Hepatocyte (in vitro differentiated cells): ENCODE measurements at regions not wholly inside any gene's neighbourhood (a gene's known extent, or its start where the extent isn't known, plus 50 kb on each side); places are given as distances from the start of the nearest gene placed in this dataset.

ENCODE experiments used
- DNase-seq: peaks from one replicate; pipeline ENCODE4 v3.0.0-alpha.2; 2016; ENCODE audit warnings: low spot score
- H2AFZ ChIP-seq: fragments of 200-600 bp; sonication (generic); 2 replicates; pipeline ENCODE4 v1.6.0; 2016; ENCODE audit warnings: antibody characterized with exemption, mild to moderate bottlenecking
- H3K27ac ChIP-seq: fragments of 200-600 bp; sonication (generic); 2 replicates; pipeline ENCODE4 v1.5.1; 2016; ENCODE audit warnings: mild to moderate bottlenecking
- H3K27me3 ChIP-seq: fragments of 200-600 bp; sonication (generic); 2 replicates; pipeline ENCODE4 v1.6.1; 2016
- H3K36me3 ChIP-seq: fragments of 200-600 bp; sonication (generic); replicated peaks from 2 replicates; pipeline ENCODE4 v1.5.1; 2016; ENCODE audit warnings: low read depth; ENCODE audit not compliant: insufficient read depth
- H3K4me1 ChIP-seq: fragments of 200-600 bp; sonication (generic); 2 replicates; pipeline ENCODE4 v1.5.1; 2016; ENCODE audit warnings: mild to moderate bottlenecking, moderate library complexity; ENCODE audit not compliant: insufficient read depth
- H3K4me2 ChIP-seq: fragments of 200-600 bp; sonication (generic); 2 replicates; pipeline ENCODE4 v1.6.0; 2016
- H3K4me3 ChIP-seq: fragments of 200-600 bp; sonication (generic); 2 replicates; pipeline ENCODE4 v1.5.1; 2016; ENCODE audit warnings: mild to moderate bottlenecking
- H3K79me2 ChIP-seq: fragments of 200-600 bp; sonication (generic); 2 replicates; pipeline ENCODE4 v1.6.0; 2017; ENCODE audit warnings: mild to moderate bottlenecking
- H3K9me2 ChIP-seq: fragments of 200-600 bp; sonication (generic); replicated peaks from 2 replicates; pipeline ENCODE4 v1.6.0; 2017; ENCODE audit warnings: mild to moderate bottlenecking; ENCODE audit not compliant: insufficient read depth
- H3K9me3 ChIP-seq: fragments of 200-600 bp; sonication (generic); 2 replicates; pipeline ENCODE4 v1.5.1; 2016; ENCODE audit warnings: low read depth, mild to moderate bottlenecking
- H4K20me1 ChIP-seq: fragments of 200-600 bp; sonication (generic); 2 replicates; pipeline ENCODE4 v1.6.0; 2016; ENCODE audit warnings: mild to moderate bottlenecking; ENCODE audit not compliant: insufficient read depth, poor library complexity, severe bottlenecking
- EZH2 ChIP-seq: fragments of 200-600 bp; sonication (generic); IDR thresholded peaks from 2 replicates; pipeline ENCODE4 v1.6.1; 2016; ENCODE audit warnings: antibody characterized with exemption, mild to moderate bottlenecking, borderline replicate concordance
- EZH2phosphoT487 ChIP-seq: fragments of 200-600 bp; sonication (generic); IDR thresholded peaks from one replicate; pipeline ENCODE4 v1.6.1; 2018; ENCODE audit warnings: antibody characterized with exemption, mild to moderate bottlenecking, low read depth, moderate library complexity; ENCODE audit not compliant: unreplicated experiment, severe bottlenecking
- whole genome bisulfite sequencing: methylation state at CpG from one replicate; pipeline ENCODE4 v1.1.6; 2016; ENCODE audit warnings: low lambda C conversion rate; ENCODE audit errors: missing lambda C conversion rate; 5-methylcytosine and 5-hydroxymethylcytosine counted together
- TF ChIP-seq, protein P1 (sequence below): fragments of 200-600 bp; sonication (generic); IDR thresholded peaks from 2 replicates; pipeline ENCODE4 v1.5.1; 2016; ENCODE audit warnings: antibody characterized with exemption, mild to moderate bottlenecking; ENCODE audit not compliant: poor library complexity

DNA sequence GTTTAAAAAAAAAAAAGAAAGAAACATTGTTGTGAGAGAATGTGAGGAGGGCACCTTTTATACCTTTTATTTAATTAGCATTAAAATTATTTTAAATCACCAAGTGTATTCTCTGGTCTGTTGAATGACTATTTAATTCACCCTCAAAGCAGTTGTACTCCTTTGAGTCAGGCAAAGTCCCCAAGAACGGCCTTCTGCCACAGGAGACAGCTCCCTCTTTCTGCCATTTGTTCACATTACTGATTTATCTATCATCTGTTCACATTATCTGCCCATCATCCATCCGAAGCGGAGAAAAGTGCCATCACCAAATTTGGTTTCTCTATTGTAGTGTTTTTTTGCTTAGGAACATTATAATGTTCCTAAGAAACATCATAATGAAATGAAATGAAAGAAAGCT, 240.7 kb upstream of the DPP10 start:
- Histone ChIP-seq H3K27ac (no peak overlapping the region), H3K9me3 (no peaks in the 10 kb centered on the region), H4K20me1 (no peaks in the 10 kb centered on the region), H3K27me3 (no peaks in the 10 kb centered on the region), H3K4me3 (no peak overlapping the region), H3K36me3 (no peaks in the 10 kb centered on the region), H3K9me2 (peaks cover 4% of the 10 kb centered on the region), H3K4me1 (no peaks in the 10 kb centered on the region), H2AFZ (no peak overlapping the region), H3K4me2 (no peak overlapping the region), H3K79me2 (no peaks in the 10 kb centered on the region)
- TF ChIP-seq, protein P1, sequence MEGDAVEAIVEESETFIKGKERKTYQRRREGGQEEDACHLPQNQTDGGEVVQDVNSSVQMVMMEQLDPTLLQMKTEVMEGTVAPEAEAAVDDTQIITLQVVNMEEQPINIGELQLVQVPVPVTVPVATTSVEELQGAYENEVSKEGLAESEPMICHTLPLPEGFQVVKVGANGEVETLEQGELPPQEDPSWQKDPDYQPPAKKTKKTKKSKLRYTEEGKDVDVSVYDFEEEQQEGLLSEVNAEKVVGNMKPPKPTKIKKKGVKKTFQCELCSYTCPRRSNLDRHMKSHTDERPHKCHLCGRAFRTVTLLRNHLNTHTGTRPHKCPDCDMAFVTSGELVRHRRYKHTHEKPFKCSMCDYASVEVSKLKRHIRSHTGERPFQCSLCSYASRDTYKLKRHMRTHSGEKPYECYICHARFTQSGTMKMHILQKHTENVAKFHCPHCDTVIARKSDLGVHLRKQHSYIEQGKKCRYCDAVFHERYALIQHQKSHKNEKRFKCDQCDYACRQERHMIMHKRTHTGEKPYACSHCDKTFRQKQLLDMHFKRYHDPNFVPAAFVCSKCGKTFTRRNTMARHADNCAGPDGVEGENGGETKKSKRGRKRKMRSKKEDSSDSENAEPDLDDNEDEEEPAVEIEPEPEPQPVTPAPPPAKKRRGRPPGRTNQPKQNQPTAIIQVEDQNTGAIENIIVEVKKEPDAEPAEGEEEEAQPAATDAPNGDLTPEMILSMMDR = no peak
- TF ChIP-seq EZH2 (no peak), EZH2phosphoT487 (no peak)
- no peak for DNase-seq
- WGBS = 72% methylated on average over 3 of the region's 3 CpGs

DNA sequence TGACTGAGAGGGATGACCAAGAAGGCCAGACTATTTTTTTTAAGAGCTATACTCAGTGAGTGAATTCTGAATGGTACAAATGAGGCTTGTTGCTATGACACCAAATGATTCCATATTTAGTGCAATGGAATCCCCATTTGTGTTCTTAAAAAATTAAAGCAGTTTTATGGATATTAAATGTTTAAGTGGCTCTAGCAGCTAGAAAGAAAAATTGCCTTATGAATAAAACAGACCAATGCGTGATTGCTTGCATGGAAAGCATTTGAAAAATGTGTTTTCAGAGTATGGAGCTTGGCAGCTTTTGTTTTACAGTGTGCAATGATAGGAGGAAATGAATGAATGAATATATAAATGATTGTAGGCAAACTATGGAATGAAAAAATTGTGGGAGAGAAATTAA, 238.8 kb upstream of the DPP10 start:
- TF ChIP-seq, protein P1 = no peak
- TF ChIP-seq EZH2 (no peak), EZH2phosphoT487 (no peak)
- H2AFZ ChIP-seq = no peak overlapping the region
- no peak overlapping the region for H3K4me2 ChIP-seq
- no peak overlapping the region for H3K27ac ChIP-seq
- H3K79me2 ChIP-seq = no peaks in the 10 kb centered on the region
- H3K9me3 ChIP-seq = no peaks in the 10 kb centered on the region
- no peaks in the 10 kb centered on the region for H3K36me3 ChIP-seq
- H3K4me1 ChIP-seq = no peaks in the 10 kb centered on the region
- H4K20me1 ChIP-seq = no peaks in the 10 kb centered on the region
- WGBS = 94% methylated on average over 1 of the region's 1 CpG
- no peak for DNase-seq
- H3K9me2 ChIP-seq = no peaks in the 10 kb centered on the region
- H3K27me3 ChIP-seq = no peaks in the 10 kb centered on the region
- no peak overlapping the region for H3K4me3 ChIP-seq

DNA sequence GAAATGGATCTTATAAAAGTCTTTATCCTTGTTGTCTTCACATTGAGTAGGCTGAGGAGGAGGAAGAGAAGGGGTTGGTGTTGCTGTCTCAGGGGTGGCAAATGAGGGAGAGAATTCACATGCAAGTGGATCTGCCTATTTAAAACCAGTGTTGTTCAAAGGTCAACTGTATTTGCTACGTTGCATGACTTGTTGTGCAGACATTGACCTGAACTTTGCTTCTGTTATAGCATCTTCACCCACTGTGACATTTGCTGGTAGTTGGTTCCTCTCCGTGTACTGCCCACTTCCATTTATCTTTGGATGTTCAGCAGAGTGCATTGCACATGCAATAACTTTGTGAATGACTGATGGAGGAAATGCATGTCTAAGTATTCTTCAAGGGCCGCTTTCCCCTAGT, 228.6 kb upstream of the DPP10 start:
- Histone ChIP-seq H2AFZ (no peak overlapping the region), H4K20me1 (no peaks in the 10 kb centered on the region), H3K79me2 (no peaks in the 10 kb centered on the region), H3K4me1 (no peaks in the 10 kb centered on the region), H3K9me2 (no peaks in the 10 kb centered on the region), H3K27me3 (no peaks in the 10 kb centered on the region), H3K4me2 (no peak overlapping the region), H3K27ac (no peak overlapping the region), H3K9me3 (no peaks in the 10 kb centered on the region), H3K36me3 (no peaks in the 10 kb centered on the region), H3K4me3 (no peak overlapping the region)
- TF ChIP-seq EZH2phosphoT487 (no peak), EZH2 (no peak)
- TF ChIP-seq, protein P1 = no peak
- no peak for DNase-seq
- 72% methylated on average over 3 of the region's 3 CpGs for WGBS

DNA sequence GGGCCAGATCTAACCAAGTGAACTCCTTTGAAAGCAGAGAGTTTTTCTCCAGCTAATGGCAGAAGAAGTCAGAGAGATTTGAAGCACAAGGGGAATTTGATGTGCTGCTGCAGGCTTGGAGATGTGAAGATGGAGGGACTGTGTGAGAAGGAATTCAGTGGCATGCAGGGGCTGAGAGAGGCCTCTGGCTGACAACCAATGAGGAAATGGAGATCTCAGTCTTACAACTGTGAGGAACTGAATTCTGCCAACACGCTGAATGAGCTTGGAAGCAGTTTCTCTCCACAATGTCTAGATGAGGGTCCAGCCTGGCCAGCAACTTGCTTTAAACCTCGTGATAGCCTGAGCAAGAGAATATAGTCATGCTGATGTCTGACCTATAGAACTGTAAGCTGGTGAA, 224.1 kb upstream of the DPP10 start:
- no peaks in the 10 kb centered on the region for H3K79me2 ChIP-seq
- DNase-seq = no peak
- H3K9me2 ChIP-seq = no peaks in the 10 kb centered on the region
- no peak overlapping the region for H3K4me2 ChIP-seq
- H3K27me3 ChIP-seq = no peaks in the 10 kb centered on the region
- H3K36me3 ChIP-seq = no peaks in the 10 kb centered on the region
- H3K4me3 ChIP-seq = no peak overlapping the region
- H3K27ac ChIP-seq = no peak overlapping the region
- H3K4me1 ChIP-seq = no peaks in the 10 kb centered on the region
- no peaks in the 10 kb centered on the region for H4K20me1 ChIP-seq
- no peak overlapping the region for H2AFZ ChIP-seq
- 59% methylated on average over 2 of the region's 2 CpGs for WGBS
- TF ChIP-seq, protein P1 = no peak
- TF ChIP-seq EZH2phosphoT487 (no peak), EZH2 (no peak)
- H3K9me3 ChIP-seq = no peaks in the 10 kb centered on the region
